NCI-H1436 (cell line): ENCODE measurements at regions not wholly inside any gene's neighbourhood (a gene's known extent, or its start where the extent isn't known, plus 50 kb on each side); places are given as distances from the start of the nearest gene placed in this dataset.
A peak's percentile ranks its signal among the peaks of the same experiment; 100 is the strongest.

Experiments
- DNase-seq: peaks from one replicate; lab custom pipeline; 2025; lab: John Stamatoyannopoulos, UW

DNA sequence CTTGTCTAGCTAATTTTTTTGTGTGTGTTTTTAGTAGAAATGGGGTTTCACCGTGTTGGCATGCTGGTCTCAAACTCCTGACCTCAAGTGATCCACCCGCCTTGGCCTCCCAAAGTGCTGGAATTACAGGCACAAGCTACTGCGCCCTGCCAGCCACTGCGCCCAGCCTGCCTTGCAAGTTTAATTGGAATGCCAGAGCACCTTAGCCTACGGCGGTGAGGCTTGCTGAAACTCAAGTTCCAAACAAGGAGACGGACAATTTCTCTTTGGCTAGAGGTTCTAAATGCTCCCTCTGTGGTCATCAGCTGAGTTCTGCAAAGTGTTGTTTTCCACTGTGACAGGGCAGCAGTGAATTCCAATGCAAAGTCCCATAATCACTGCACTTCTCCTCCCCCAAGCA, 583.4 kb downstream of the KCNJ3 start:
- no peak for DNase-seq

DNA sequence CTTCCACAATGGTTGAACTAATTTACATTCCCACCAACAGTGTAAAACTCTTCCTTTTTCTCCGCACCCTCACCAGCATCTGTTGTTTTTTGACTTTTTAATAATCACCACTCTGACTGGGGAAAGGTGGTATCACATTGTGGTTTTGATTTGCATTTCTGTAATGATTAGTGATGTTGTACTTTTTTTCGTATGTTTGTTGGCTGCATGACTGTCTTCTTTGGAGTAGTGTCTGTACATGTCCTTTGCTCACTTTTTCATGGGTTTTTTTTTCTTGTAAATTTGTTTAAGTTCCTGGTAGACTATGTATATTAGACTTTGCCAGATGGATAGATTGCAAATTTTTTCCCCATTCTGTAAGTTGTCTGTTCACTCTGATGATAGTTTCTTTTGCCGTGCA, 574.8 kb downstream of the KCNJ3 start:
- no peak for DNase-seq

DNA sequence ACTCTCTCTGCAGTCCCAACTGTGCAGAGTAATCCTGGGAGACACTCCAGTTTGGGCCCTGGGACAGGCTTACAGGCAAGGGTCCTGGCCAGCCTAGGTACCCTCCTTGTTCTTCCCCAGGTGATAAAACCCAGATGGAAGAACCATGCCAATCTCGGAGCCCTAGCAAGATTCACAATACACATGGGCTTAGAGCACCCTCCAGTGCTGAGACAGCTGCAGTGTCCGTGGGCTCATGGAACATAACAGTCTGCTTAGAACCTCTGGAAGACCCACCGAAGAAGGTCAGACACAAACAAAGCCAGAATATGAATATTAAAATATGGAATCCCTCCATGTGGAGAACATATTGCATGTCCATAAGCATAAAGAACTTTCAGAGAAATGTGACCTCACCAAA, 568.1 kb downstream of the KCNJ3 start:
- no peak for DNase-seq

DNA sequence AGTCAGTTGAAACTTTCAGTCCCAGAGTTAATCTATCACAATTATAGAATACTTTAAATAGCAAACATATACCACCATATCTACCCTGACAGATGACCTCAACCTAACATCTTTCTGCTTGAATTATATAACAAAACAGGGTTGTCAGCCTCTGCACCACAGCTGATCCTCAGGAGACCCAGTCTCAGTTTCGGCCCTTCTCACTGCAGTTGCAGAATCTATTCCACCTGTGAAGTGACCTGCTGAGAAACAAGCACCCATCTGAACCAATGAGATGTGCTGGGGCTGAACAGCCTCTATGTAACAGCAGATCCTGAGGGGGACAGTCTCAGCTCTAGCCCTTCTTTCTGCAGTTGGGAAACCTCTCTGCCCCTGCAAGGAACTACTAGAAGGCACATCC, 567.6 kb downstream of the KCNJ3 start:
- no peak for DNase-seq

DNA sequence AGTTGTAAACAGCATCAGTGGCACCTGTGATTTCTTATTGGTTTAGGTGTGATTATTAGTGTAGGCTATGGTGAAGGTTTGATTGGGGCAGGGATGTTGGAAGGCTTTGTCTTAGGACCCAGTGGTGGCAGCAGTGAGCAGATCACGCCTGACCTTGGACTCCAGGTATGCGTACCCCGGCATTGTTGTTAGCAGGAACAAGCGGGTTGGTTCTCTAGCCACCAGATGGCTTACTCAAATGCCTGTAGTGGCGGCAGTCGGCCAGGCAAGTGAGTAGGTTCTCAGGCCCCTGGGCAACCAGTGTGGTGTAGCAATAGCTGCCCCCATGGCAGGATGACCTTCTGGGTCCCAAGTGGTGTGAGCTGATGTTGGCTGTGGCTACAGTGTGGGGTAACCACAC, 558.3 kb downstream of the KCNJ3 start:
- DNase-seq, result no peak

DNA sequence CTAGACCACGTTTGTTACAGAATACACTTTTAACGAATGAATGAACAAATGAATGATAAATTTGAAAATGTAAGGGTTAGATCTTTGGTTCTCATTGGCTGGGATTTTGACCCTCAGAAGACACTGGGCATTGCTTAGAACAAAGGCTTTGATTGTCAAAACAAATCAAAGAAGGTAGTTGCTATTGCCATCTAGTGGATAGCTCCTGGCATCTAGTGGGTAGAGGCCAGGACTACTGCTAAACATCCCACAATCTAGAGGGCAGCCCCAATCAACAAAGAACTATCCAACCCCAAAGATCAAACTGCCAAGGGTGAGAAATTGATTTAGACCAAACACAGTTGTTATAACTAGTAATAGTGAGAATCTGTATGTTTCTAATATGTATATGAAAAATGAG, 552.3 kb downstream of the KCNJ3 start:
- no peak for DNase-seq

DNA sequence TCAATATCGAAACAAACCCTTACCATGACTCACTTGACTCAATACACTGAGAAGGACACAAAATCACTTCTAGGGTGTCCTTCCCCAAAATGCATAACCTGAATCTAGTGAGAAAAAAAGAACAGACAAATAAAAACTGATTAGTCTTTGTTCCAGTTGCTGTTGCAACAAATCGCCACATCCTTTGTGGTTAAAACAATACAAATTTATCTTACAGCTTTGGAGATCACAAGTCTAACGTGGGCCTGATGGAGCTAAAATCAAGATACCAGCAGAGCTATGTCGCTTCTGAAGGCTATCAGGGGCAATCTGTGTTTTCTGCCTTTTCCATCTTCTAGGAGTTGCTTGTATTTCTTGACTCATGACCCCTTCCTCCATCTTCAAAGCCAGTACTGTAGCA, 541.7 kb downstream of the KCNJ3 start:
- DNase-seq, result no peak

DNA sequence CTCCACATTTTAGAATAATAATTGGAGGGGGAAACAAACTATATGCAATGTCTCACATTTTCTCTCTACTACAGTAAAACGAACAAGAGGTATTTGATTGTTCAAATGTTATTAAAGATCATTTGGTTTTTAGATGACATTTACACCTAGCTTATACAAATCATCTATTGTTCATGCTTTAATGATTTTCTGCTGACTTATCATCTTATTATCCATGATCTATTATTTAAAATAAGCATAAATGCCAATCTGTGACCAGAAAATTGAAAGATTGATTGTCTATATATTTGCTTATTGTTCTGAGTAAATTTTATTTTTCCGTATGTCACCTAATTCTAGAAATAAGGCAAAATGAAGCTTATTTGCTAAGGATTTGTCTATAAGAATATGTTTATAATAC, 537.2 kb downstream of the KCNJ3 start:
- DNase-seq, result no peak

DNA sequence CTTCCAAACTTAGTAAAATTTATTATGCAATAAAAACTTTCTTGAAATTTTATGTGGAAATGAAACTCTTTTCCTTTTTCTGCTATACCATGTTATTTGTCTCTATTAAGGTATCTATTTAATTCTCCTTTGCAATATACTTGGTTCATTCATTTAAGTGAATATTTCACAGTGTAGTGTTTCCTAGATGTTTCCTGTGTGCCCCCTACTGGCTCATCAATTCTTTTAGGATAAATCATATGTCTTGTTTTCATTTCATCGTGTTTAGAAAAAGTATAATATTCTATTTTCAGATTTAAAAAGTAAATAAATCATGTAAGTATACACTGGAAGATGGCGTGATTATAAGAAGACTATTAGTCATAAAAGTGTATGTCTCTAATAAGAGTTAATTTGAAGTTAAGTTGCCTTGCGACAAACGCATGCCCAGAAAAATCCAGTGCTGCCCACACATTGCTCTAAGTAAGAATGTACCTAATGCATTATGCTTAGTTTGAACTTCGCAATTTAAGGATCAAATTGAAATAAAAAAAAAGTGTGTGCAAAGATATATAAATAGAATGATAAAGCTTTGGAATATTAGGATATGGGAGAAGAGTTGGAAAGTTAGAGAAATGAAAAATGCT, 525.4 kb downstream of the KCNJ3 start:
- peak; percentile 8 for DNase-seq

DNA sequence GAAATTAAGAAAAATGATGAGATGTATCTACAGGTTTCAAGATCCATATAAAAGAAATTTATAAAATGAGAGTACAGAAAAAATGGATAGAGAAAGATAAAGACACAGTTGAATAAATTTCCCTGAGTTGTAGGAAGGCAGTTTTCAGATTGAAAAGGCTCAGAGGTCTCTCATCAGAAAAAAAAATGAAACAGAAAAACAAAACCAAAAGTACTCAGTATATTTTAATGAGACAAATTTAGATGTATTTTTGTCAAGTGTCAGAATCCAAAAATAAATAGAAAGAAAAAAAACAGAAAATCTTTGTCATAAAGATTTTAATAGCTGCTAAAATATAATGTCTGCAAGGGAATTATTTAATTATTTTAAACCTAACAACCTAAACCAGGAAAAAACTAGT, 520.5 kb downstream of the KCNJ3 start:
- DNase-seq, result no peak

DNA sequence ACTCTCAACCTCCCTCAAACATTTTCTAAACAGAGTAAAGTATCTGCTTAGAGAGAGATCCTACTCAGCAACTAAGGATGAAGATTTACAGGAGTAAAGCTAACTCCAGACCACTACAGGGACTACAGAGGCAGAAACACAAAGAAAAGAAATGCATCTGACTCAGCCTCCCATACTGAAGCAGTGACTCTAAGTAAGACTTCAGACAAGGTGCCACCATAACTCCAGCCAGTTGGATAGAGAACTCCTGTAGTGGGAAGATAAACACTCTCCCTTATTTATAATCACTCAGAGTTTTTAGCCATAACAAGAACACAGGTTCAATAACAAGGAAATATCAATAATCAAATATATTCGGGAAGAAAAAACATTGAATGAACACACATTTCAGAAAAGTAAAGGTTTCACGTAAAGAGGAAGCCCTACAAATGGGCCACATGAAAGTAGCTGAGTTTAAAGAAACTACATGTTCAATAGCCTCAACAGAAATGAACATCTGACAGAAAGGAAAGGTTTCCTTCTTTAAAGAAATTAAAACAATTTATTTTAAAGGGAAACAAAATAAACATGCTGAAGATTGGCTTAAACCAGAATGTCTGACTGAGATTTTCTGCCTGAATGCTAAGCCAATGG, 519.9 kb downstream of the KCNJ3 start:
- no peak for DNase-seq

DNA sequence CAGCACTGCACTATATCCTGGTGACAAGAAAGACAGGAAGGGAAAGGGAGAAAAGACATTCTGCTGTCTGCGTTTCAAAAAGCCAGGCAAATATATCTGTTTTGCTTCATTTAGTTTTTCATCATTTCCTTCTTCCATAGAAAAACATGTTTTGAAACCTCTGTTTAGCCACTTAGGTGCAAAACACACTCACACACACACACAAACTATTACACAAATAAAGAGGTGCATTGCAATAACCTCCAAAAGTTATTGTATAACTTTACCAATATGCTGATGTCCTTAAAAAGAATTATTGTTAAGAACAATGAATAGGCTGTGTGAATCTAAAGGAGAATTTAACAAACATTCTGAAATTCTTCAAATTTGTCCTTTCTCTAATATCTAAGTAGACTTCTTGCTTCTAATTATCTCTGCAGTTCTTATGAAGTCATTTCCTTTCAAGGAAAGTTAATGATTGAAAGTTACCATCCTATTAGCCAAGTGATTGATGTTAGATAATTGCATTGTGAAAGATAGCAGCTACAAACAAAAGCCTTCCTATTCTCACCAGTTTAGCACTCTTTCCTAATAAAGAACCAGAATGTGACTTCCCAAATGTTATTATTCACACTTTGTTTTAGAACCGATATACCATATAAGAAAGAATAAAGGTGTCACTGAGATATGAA, 516.7 kb downstream of the KCNJ3 start:
- DNase-seq, result no peak

DNA sequence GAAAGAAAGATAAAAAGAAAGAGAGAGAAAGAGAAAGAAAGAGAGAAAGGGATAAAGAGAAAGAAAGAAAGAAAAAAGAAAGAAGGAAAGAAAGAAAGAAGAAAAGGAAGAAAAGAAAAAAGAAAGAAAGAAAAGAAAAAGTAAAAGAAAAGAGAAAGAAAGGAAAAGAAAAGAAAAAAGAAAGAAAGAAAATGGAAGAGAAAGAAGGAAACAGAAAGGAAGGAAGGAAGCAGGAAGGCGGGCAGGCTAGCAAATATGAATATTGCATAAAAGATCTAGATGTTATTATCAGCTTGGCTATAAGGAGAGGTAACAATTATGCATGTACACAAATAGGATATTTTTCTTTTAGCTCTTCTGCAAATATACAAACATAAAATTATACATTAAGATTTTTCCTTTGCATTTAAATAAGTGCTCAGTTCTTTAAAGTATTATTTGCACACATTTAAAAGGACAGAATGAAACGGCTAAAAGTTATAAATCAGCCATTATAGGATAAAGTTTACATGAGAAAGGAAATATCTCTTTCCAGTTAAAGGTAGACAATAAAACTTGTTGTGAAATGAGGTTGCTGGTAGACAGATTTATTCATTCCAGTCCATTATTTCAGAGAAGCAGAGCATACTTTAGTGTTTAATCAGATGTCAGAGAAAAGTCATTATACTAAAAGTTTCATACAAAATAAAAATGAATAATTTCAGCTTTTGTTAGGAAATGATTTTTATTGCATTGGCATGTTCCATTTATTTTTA, 511.4 kb downstream of the KCNJ3 start:
- no peak for DNase-seq

DNA sequence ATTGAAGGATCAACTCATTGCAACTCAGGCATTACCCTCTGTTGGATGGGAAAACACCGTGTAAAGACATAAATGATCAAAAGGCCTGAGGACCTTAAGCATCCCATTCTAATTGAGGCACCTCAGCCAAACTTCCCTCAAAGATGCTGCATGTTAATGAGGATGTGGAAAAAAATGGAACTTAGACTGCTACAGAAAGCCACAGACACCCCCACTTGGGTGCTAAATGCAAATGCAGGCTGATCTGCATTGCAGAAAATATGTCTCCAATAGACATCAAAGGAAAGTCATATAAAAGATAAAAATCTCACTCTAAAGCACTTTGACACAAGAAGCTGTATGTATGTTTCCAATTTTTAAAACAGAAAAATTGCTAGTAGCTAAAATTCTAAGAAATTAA, 504.7 kb downstream of the KCNJ3 start:
- no peak for DNase-seq

DNA sequence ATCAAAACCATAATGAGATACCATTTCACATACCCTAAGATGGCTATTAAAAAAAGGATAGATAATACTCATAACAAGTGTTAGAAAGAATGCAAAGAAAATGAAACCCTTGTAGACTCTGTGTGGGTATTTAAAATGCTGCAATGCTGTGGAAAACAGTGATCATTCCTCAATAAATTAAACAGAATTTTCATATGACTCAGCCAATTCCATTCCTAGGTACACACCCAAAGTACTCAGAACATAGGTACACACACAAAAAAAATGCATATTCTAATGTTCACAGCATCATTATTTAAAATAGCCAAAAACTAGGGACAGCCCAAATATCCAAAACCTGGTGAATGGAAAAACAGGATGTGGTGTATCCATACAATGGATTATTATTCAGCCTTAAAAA, 502.3 kb downstream of the KCNJ3 start:
- no peak for DNase-seq

DNA sequence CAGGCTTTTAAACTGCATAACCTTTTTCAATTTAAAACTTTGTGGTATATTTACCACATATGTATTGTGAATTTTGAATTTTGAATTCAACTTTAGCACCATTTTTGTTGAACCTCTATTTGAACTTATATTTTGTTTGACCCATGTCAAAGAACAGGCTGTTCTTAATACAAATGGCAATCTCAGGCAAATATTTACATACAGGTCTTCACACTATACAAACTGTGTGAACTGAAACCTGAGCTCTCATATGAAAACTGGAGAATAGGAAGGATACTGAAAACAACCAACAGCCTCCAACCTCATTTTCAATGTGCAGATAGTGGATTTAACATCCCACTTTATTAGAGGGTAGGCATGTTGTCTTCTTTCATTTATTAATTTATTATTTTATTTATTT, 491.8 kb downstream of the KCNJ3 start:
- DNase-seq, result no peak

DNA sequence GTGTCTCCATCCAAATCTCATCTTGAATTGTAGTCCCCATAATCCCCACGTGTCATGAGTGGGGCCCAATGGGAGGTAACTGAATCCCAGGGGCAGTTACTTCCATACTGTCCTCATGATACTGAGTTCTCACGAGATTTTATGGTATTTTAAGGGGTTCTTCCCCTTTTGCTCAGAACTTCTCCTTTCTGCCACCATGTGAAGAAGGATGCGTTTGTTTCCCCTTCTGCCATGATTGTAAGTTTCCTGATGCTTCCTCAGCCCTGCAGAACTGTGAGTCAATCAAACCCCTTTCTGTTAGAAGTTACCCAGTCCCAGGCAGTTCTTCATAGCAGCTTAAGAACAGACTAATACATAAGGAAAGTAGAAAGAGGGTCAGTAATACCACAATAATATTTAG, 480.4 kb downstream of the KCNJ3 start:
- DNase-seq, result no peak

DNA sequence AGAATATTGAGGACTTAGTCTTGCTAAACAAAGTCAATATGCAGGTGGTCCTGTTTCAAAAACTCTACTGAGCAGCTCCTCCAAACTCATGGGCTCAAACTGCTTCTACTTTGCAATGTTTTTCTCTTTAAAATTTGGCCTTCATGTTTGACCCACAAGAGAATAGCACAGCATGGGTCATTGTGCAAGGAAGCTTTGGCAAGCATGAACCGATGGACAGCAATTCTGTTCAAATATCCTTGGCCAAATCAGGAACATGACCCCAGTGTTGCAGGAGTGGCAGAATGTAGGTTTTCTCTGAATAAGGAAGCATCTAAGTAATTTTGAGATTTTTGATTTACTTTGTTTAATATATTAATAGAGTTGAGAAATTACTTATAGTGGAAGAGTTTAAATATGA, 477.9 kb downstream of the KCNJ3 start:
- DNase-seq, result no peak

DNA sequence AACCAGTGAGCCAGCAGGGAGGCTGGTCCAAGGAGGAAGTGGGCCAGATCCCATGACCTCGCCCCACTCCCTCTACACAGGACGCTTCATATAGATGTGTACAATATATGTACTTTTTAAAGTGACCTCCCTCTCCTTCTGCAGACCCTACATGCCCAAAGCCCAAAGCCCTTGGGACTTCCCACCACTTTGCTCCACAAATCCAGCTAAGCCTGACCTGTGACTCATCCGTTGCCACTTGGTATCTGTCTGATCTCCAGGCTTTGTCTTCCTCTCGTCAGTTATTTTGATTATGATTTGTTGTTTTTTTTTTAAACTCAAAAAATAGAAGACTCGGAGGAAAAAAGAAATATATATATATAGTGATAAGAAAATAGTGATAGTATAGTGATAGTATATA, 470.8 kb downstream of the KCNJ3 start:
- no peak for DNase-seq

DNA sequence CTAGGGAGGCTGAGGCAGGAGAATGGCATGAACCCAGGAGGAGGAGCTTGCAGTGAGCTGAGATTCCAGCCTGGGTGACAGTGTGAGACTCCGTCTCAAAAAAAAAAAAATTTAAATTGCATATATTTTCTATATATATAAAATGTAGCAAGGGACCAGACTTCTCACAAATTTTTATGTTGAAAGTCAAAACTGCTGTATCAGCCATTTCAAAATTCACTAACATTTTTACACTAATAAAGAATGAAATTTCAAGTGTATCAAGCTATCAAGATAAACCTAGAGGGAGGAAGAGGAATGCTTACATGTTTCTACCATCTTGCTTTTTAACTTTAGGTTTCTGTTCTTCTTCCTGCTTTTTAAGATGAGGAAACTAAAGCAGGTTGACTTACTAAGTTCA, 464.0 kb downstream of the KCNJ3 start:
- DNase-seq, result no peak

DNA sequence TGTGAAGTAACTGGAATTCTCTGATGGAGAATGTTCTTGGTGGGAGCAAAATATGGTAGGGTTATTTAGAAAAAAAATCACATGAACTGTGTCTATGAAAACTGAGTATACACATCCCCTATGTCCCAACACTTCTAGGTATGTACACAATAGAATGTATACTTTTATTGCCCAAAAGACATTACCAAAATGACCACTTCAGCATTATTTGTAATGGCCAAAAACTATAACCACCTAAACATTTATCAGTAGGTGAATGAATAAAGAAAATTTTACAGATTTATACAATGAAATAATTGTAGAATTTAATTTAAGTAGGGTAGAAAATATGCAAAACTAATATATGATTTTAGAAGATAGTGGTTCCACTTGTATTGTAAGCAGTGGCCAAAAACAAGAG, 462.8 kb downstream of the KCNJ3 start:
- DNase-seq, result no peak

DNA sequence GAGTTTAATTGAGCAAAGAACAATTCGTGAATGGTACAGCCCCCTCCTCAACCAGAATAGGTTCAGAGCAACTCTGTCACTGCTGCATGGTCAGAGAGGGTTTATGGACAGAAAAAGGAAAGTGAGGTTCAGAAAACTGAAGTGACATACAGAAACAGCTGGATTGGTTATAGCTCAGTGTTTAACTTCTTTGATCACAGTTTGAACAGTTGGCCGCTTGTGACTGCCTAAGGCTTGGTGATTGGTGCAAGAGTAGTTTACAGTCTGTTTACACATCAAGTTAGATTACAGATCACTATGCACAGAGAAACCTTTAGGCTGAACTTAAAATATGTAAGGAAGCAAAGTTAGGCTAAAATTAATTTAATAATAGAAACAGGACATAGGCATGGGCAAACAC, 459.2 kb downstream of the KCNJ3 start:
- DNase-seq, result no peak

DNA sequence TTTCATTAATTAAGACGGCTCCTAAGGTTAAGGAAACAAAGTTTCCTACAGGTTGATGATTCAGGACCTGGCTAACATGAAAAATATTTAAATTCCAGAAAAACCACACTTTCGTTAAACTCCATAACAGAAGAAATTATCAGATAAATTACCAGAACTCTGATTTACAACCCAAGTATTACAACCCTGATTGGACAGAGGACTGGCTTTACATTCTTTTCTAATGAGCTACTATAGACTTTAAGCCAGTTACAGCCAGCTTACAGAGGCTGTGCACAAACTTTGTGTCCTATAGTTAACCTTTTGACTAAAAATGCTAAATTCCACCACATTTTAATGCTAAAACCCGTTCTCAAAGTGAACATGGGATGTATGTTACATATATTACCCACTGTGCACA, 458.6 kb downstream of the KCNJ3 start:
- DNase-seq, result no peak
